IMR-90 (cell line): ENCODE measurements at regions not wholly inside any gene's neighbourhood (a gene's known extent, or its start where the extent isn't known, plus 50 kb on each side); places are given as distances from the start of the nearest gene placed in this dataset.

Experiments
- BHLHE40 ChIP-seq: fragments of 150-350 bp; IDR thresholded peaks from 2 replicates; pipeline ENCODE4 v1.6.1; 2016; ENCODE audit warnings: mild to moderate bottlenecking, low read depth, low read length
- CHD1 ChIP-seq: IDR thresholded peaks from 2 replicates; pipeline ENCODE4 v1.6.1; 2012; ENCODE audit warnings: low read depth, low read length, improper control_type of control experiment
- CTCF ChIP-seq: conservative IDR thresholded peaks from 2 replicates; pipeline ENCODE4 v1.5.1; 2012; ENCODE audit warnings: mild to moderate bottlenecking, low read depth, low read length, improper control_type of control experiment
- ELK1 ChIP-seq: fragments of 150-350 bp; IDR thresholded peaks from 2 replicates; pipeline ENCODE4 v1.6.1; 2016; ENCODE audit warnings: low read depth, mild to moderate bottlenecking, low read length, moderate library complexity, borderline replicate concordance
- MAZ ChIP-seq: IDR thresholded peaks from 2 replicates; pipeline ENCODE4 v1.6.1; 2012; ENCODE audit warnings: low read depth, mild to moderate bottlenecking, low read length, improper control_type of control experiment, moderate library complexity, borderline replicate concordance
- POLR2A ChIP-seq: IDR thresholded peaks from 2 replicates; pipeline ENCODE4 v1.6.1; 2012; ENCODE audit warnings: mild to moderate bottlenecking, low read depth, low read length
- RAD21 ChIP-seq: IDR thresholded peaks from 2 replicates; pipeline ENCODE4 v1.6.1; 2012; ENCODE audit warnings: low read length, improper control_type of control experiment
- RCOR1 ChIP-seq: IDR thresholded peaks from 2 replicates; pipeline ENCODE4 v1.6.1; 2012; ENCODE audit warnings: mild to moderate bottlenecking, low read length, improper control_type of control experiment; ENCODE audit not compliant: insufficient replicate concordance
- SMC3 ChIP-seq: fragments of 150-350 bp; IDR thresholded peaks from 2 replicates; pipeline ENCODE4 v1.6.1; 2016; ENCODE audit warnings: low read depth, mild to moderate bottlenecking, antibody characterized with exemption, low read length, moderate library complexity
- USF2 ChIP-seq: fragments of 150-350 bp; IDR thresholded peaks from 2 replicates; pipeline ENCODE4 v1.6.1; 2017; ENCODE audit warnings: mild to moderate bottlenecking, antibody characterized with exemption, low read length, low read depth

- TF ChIP-seq CTCF: no peak
- TF ChIP-seq POLR2A: no peak
- no peak for TF ChIP-seq SMC3
- TF ChIP-seq ELK1: no peak
- TF ChIP-seq RAD21: no peak
- TF ChIP-seq RCOR1: no peak
- TF ChIP-seq MAZ: no peak
- TF ChIP-seq BHLHE40: no peak
- TF ChIP-seq USF2: no peak
- no peak for TF ChIP-seq CHD1
Observed at GRCh38 chr6:760982-761955, 68.3 kb upstream of the EXOC2 start.
